Endodermal cell (in vitro differentiated cells): ENCODE measurements at regions not wholly inside any gene's neighbourhood (a gene's known extent, or its start where the extent isn't known, plus 50 kb on each side); places are given as distances from the start of the nearest gene placed in this dataset.
A peak's percentile ranks its signal among the peaks of the same experiment; 100 is the strongest.
"Not testable (repeated sequence)": the region's sequence is repeated elsewhere in the genome, so short reads cannot be mapped to it uniquely, and the experiment has no call there.

Experiments
- DNase-seq: peaks from one replicate; pipeline ENCODE4 v3.0.0-alpha.2; 2017
- H3K27ac ChIP-seq: 2 replicates; pipeline ENCODE4 v1.5.1; 2013; ENCODE audit warnings: mild to moderate bottlenecking, low read depth, low read length, moderate library complexity
- H3K27me3 ChIP-seq: 2 replicates; pipeline ENCODE4 v1.6.1; 2013; ENCODE audit warnings: mild to moderate bottlenecking, low read length, moderate library complexity; ENCODE audit not compliant: insufficient read depth, control insufficient read depth, poor library complexity, severe bottlenecking
- H3K36me3 ChIP-seq: 2 replicates; pipeline ENCODE4 v1.7.0; 2013; ENCODE audit warnings: mild to moderate bottlenecking, low read length, moderate library complexity; ENCODE audit not compliant: control insufficient read depth, insufficient read depth
- H3K4me1 ChIP-seq: one replicate; pipeline ENCODE4 v1.7.0; 2013; ENCODE audit warnings: low read length; ENCODE audit not compliant: control insufficient read depth, insufficient read depth
- H3K4me3 ChIP-seq: 2 replicates; pipeline ENCODE4 v1.5.1; 2013; ENCODE audit warnings: mild to moderate bottlenecking, low read length, moderate library complexity
- H3K9ac ChIP-seq: 2 replicates; pipeline ENCODE4 v1.6.1; 2013; ENCODE audit warnings: mild to moderate bottlenecking, low read length, moderate library complexity; ENCODE audit not compliant: poor library complexity, severe bottlenecking; ENCODE audit errors: extremely low read depth
- H3K9me3 ChIP-seq: 2 replicates; pipeline ENCODE4 v1.6.1; 2013; ENCODE audit warnings: mild to moderate bottlenecking, low read length, moderate library complexity; ENCODE audit not compliant: control insufficient read depth
- H3K27ac Mint-ChIP-seq: 2 replicates; pipeline ENCODE4 v1.8.0; 2020; ENCODE audit warnings: mixed read lengths
- H3K27me3 Mint-ChIP-seq: 2 replicates; pipeline ENCODE4 v1.8.0; 2021; ENCODE audit warnings: mild to moderate bottlenecking, mixed read lengths; ENCODE audit not compliant: insufficient read depth
- H3K36me3 Mint-ChIP-seq: 2 replicates; pipeline ENCODE4 v1.8.0; 2020; ENCODE audit warnings: low read depth, mixed read lengths
- H3K4me1 Mint-ChIP-seq: 2 replicates; pipeline ENCODE4 v1.8.0; 2020; ENCODE audit warnings: mixed read lengths
- H3K4me3 Mint-ChIP-seq: 2 replicates; pipeline ENCODE4 v1.8.0; 2020; ENCODE audit warnings: mild to moderate bottlenecking, moderate library complexity, mixed read lengths
- H3K9me3 Mint-ChIP-seq: 2 replicates; pipeline ENCODE4 v1.8.0; 2020; ENCODE audit warnings: mild to moderate bottlenecking, mixed read lengths
- WGBS, 2 experiments: methylation state at CpG; one replicate each; pipeline versions ENCODE4 v1.1.5 to v1.1.7; 2013; ENCODE audit warnings: missing lambda C conversion rate in 2 of 2, mixed read lengths in 1 of 2; ENCODE audit not compliant: insufficient coverage in 1 of 2, insufficient read length in 1 of 2; 5-methylcytosine and 5-hydroxymethylcytosine counted together
- TF ChIP-seq, protein P1 (sequence below): fragments of 200-600 bp; sonication (generic); conservative IDR thresholded peaks from 2 replicates; pipeline ENCODE4 v1.5.0; 2021; ENCODE audit warnings: antibody characterized with exemption, mild to moderate bottlenecking

DNA sequence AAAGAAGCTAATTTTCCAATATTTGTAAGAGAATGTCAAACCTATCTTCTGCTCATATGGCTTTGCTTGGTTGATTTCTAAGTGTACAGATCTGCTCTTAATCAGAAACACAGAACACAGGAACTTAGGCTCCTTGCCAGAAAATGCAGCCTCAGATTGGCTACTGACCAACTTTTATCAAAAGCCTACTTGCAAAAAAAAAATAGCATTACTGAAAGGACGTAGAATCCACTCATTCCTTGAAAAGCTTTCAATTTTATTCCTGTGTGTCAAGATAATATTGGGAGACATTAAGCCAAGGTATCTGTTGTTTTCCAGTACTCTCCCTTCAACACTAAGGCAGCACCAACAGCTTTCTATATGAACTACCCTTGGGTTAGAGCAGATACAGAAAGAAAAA, 127.6 kb upstream of the INTU start:
- H3K27me3 ChIP-seq: no peaks in the 10 kb centered on the region
- TF ChIP-seq, protein P1, sequence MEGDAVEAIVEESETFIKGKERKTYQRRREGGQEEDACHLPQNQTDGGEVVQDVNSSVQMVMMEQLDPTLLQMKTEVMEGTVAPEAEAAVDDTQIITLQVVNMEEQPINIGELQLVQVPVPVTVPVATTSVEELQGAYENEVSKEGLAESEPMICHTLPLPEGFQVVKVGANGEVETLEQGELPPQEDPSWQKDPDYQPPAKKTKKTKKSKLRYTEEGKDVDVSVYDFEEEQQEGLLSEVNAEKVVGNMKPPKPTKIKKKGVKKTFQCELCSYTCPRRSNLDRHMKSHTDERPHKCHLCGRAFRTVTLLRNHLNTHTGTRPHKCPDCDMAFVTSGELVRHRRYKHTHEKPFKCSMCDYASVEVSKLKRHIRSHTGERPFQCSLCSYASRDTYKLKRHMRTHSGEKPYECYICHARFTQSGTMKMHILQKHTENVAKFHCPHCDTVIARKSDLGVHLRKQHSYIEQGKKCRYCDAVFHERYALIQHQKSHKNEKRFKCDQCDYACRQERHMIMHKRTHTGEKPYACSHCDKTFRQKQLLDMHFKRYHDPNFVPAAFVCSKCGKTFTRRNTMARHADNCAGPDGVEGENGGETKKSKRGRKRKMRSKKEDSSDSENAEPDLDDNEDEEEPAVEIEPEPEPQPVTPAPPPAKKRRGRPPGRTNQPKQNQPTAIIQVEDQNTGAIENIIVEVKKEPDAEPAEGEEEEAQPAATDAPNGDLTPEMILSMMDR: no peak
- no peak overlapping the region for H3K9ac ChIP-seq
- Mint-ChIP-seq H3K4me3 (no peak overlapping the region), H3K36me3 (no peaks in the 10 kb centered on the region), H3K27ac (no peak overlapping the region), H3K9me3 (no peaks in the 10 kb centered on the region), H3K27me3 (no peaks in the 10 kb centered on the region), H3K4me1 (peaks cover 18% of the 10 kb centered on the region)
- no peaks in the 10 kb centered on the region for H3K9me3 ChIP-seq
- no peak overlapping the region for H3K27ac ChIP-seq
- 86% methylated on average over 1 of the region's 1 CpG; no CpG with 5 or more reads in 1 of the 2 experiments for WGBS, 2 experiments
- H3K4me3 ChIP-seq: no peak overlapping the region
- no peaks in the 10 kb centered on the region for H3K36me3 ChIP-seq
- DNase-seq: no peak
- H3K4me1 ChIP-seq: no peaks in the 10 kb centered on the region

DNA sequence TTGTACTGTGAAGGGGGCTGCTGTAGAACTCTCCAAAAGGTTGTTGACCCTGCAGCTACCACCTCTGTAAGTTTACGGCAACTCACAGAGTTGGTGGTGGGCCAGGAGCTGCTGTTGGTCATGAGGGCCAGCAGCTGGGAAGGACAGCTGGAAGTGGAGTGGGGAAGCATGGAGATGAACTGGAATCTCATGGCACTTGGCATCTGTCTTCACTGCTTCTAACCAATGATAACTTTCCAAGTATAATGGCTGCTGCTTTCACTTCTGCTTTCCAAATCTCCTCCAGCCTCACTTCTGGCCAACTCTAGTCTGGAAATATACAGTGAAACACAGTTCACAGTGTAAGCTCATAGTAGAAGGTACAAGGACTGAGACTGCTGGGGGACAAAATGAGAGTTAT, 126.5 kb upstream of the INTU start:
- H3K27ac ChIP-seq: no peak overlapping the region
- Mint-ChIP-seq H3K36me3 (no peaks in the 10 kb centered on the region), H3K4me1 (peaks cover 24% of the 10 kb centered on the region), H3K27me3 (no peaks in the 10 kb centered on the region), H3K27ac (no peak overlapping the region), H3K4me3 (no peak overlapping the region), H3K9me3 (no peaks in the 10 kb centered on the region)
- TF ChIP-seq, protein P1: no peak
- WGBS, 2 experiments: 97 to 100% methylated on average over 1 of the region's 1 CpG
- H3K4me1 ChIP-seq: no peaks in the 10 kb centered on the region
- no peaks in the 10 kb centered on the region for H3K9me3 ChIP-seq
- H3K9ac ChIP-seq: no peak overlapping the region
- no peak overlapping the region for H3K4me3 ChIP-seq
- H3K27me3 ChIP-seq: no peaks in the 10 kb centered on the region
- H3K36me3 ChIP-seq: no peaks in the 10 kb centered on the region
- no peak for DNase-seq

DNA sequence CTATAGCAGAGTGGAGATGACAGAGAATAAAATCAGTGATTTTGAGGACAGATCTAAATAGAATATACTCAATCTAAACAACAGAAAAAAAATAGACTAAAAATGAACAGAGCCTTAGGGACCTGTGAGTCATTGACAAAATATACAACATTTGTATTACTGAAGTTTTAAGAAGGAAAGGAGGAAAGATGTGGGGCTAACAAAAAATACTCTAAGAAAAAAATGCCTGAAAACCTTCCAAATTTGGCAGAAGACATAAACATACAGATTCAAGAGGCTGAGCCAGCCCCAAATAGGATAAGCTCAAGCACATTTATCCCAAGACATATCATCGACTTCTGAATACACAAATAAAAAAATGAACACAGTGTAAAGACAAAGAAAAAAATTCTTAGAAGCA, 123.6 kb upstream of the INTU start:
- no peaks in the 10 kb centered on the region for H3K9me3 ChIP-seq
- H3K36me3 ChIP-seq: no peaks in the 10 kb centered on the region
- 80% methylated on average over 1 of the region's 1 CpG; no CpG with 5 or more reads in 1 of the 2 experiments for WGBS, 2 experiments
- Mint-ChIP-seq H3K9me3 (no peaks in the 10 kb centered on the region), H3K4me1 (peaks cover 18% of the 10 kb centered on the region), H3K4me3 (no peak overlapping the region), H3K36me3 (no peaks in the 10 kb centered on the region), H3K27me3 (no peaks in the 10 kb centered on the region), H3K27ac (no peak overlapping the region)
- H3K27ac ChIP-seq: no peak overlapping the region
- H3K27me3 ChIP-seq: no peaks in the 10 kb centered on the region
- no peak overlapping the region for H3K9ac ChIP-seq
- no peak for DNase-seq
- TF ChIP-seq, protein P1: no peak
- H3K4me1 ChIP-seq: no peaks in the 10 kb centered on the region
- no peak overlapping the region for H3K4me3 ChIP-seq

DNA sequence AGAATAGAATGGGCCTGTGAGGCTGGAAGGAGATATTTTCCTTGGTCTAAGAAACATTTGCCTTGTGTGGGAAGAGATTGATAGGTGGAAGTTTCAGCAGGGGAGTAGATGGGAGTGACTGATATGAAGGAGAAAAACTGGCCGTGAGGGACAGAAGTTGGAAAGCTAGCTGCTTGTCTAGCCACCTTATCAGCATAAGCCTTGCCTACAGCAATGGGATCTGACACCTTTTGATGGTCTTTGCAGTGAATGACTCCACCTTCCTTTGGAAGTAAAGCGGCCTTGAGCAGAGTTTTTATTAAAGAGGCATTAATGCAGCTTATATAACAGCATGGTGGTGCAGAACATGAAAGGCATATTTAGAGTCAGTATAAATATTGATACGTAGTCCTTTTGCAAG, 120.1 kb upstream of the INTU start:
- peaks cover 45% of the 10 kb centered on the region for H3K4me1 Mint-ChIP-seq
- H3K4me1 ChIP-seq, H3K9me3 Mint-ChIP-seq, H3K36me3 ChIP-seq, H3K36me3 Mint-ChIP-seq, H3K9me3 ChIP-seq, H3K4me3 Mint-ChIP-seq, DNase-seq, H3K9ac ChIP-seq, H3K27me3 ChIP-seq, H3K27me3 Mint-ChIP-seq, H3K27ac ChIP-seq, H3K27ac Mint-ChIP-seq: not testable (repeated sequence)
- peak overlapping the region; percentile 58 for H3K4me3 ChIP-seq
- WGBS, 2 experiments: 78 to 82% methylated on average over 3 of the region's 3 CpGs

DNA sequence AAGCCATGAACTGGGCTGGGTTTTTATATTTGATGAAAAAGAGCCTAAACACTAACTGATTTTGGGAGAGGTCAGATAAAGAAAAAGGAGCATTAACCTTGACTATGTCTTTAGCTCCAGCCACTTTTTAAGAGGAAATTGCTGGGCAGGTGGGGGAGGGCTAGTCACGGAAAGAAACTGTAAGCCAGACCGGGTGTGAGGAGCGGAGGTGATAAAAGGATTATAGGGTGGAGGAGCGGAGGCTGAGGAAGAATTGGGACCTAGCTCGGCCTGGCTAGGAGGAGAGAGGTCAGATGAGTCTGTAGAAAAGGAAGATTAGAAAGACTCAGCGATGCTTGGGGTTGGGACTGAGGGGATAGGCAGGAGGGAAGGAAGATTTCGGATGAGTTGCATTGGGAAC, 117.5 kb upstream of the INTU start:
- not testable (repeated sequence) for H3K4me3 Mint-ChIP-seq, H3K9ac ChIP-seq, H3K4me1 ChIP-seq, H3K36me3 Mint-ChIP-seq, H3K27me3 ChIP-seq, H3K36me3 ChIP-seq, H3K4me3 ChIP-seq, H3K27me3 Mint-ChIP-seq, H3K27ac ChIP-seq, H3K9me3 Mint-ChIP-seq, H3K9me3 ChIP-seq
- DNase-seq: peak; percentile 62
- WGBS, 2 experiments: 40 to 65% methylated on average over 7 of the region's 7 CpGs
- Mint-ChIP-seq H3K27ac (peak overlapping the region; percentile 4), H3K4me1 (peaks cover 51% of the 10 kb centered on the region)
